ENCODE measurements at regions not wholly inside any gene's neighbourhood (a gene's known extent, or its start where the extent isn't known, plus 50 kb on each side); places are given as distances from the start of the nearest gene placed in this dataset.
A peak's percentile ranks its signal among the peaks of the same experiment; 100 is the strongest.
"Not testable (repeated sequence)": the region's sequence is repeated elsewhere in the genome, so short reads cannot be mapped to it uniquely, and the experiment has no call there.

DNA sequence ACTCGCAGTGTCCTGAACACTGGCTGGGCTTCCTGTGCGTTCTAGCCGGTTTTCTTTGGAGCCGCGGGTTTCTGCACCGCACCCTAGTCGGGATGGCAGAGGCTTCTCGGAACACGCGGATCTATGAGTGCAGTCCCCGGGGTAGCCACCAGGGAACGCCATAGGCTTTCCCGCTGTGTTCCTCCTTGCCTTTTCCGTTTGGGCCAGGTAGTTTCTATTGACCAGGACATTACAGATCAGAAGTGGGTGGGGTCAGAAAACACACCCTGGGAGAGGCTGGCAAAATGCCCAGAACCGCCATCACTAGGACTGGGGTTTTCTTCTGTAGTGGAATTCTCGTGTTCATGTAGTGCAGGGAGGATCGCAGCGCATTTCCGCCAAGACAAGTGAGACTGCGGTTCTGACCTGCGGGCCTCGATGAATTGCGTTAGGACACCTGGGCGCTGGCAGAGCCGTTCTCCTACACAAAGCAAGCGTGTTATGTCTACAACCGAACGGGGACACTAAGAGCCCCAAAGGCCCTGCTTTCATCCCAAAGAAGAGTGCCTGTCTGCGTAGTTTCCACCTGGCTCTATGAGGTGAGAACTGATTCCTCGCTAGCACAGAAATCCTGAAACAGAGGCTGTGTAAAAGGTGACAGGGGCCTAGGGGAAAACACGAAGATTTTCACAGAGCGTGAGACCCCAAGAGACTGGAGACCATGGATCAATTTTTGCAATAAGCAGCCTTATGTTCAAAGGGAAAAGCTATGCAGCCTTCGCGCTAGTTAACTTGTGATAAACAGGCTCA lies 121.5 kb downstream of the PPIAL4G start:
- peak overlapping the region; percentile 81 for H3K4me3 Mint-ChIP-seq
- H3K9me3 Mint-ChIP-seq; H3K36me3 Mint-ChIP-seq (ENCODE audit: low read depth); H3K27ac Mint-ChIP-seq (ENCODE audit: unreplicated experiment); DNase-seq (ENCODE audit: low read depth, low spot score): not testable (repeated sequence)
- TF ChIP-seq, protein P1, sequence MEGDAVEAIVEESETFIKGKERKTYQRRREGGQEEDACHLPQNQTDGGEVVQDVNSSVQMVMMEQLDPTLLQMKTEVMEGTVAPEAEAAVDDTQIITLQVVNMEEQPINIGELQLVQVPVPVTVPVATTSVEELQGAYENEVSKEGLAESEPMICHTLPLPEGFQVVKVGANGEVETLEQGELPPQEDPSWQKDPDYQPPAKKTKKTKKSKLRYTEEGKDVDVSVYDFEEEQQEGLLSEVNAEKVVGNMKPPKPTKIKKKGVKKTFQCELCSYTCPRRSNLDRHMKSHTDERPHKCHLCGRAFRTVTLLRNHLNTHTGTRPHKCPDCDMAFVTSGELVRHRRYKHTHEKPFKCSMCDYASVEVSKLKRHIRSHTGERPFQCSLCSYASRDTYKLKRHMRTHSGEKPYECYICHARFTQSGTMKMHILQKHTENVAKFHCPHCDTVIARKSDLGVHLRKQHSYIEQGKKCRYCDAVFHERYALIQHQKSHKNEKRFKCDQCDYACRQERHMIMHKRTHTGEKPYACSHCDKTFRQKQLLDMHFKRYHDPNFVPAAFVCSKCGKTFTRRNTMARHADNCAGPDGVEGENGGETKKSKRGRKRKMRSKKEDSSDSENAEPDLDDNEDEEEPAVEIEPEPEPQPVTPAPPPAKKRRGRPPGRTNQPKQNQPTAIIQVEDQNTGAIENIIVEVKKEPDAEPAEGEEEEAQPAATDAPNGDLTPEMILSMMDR (conservative IDR thresholded peaks at IDR 0.05) = peak; percentile 69
- peaks cover 18% of the 10 kb centered on the region for H3K4me1 Mint-ChIP-seq
- peaks cover 74% of the 10 kb centered on the region for H3K27me3 Mint-ChIP-seq (ENCODE audit: low read depth)

DNA sequence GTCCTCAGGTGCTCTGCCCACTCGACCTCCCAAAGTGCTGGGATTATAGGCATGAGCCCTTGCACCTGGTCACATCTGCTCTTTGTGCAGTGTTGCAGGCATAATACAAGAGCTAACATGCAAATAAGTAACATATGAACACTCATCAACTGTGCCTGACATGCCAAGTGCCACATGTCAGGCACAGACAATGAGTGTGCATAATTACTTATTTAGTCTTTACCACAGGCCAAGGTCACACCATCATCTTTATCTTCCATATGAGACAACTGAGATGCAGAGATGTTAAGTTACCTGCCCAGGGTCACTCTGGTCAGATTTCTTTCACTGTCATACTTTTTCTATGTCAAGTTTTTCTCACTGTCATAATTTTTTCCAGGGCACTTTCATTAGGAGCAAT lies 126.1 kb downstream of the PPIAL4G start:
- H3K27me3 Mint-ChIP-seq (ENCODE audit: low read depth) = peaks cover 84% of the 10 kb centered on the region
- H3K27ac Mint-ChIP-seq (ENCODE audit: unreplicated experiment) = no peak overlapping the region
- no peaks in the 10 kb centered on the region for H3K36me3 Mint-ChIP-seq (ENCODE audit: low read depth)
- H3K4me3 Mint-ChIP-seq = no peak overlapping the region
- peaks cover 9% of the 10 kb centered on the region for H3K4me1 Mint-ChIP-seq
- TF ChIP-seq, protein P1 (conservative IDR thresholded peaks at IDR 0.05) = no peak
- no peak for DNase-seq (ENCODE audit: low read depth, low spot score)
- no peaks in the 10 kb centered on the region for H3K9me3 Mint-ChIP-seq

DNA sequence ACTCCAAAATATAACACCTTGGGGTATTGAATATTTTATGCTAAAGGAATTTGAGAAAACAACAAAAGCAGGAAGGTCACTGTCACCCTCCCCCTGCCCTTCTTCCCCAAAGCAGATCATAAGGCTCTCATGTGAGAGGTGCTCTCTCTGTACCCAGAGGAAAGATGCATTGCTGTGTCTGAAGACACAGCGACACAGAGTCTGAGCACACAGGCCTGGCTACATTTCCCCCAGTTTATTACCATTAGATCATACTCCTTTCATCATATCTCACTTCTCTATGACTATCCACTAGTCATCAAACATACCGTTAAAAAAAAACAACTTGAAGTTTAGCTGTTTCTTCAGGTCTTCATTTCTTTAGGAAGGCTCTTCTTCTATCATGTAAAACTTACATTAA lies 127.1 kb downstream of the PPIAL4G start:
- no peaks in the 10 kb centered on the region for H3K36me3 Mint-ChIP-seq (ENCODE audit: low read depth)
- peaks cover 84% of the 10 kb centered on the region for H3K27me3 Mint-ChIP-seq (ENCODE audit: low read depth)
- no peaks in the 10 kb centered on the region for H3K9me3 Mint-ChIP-seq
- no peak for DNase-seq (ENCODE audit: low read depth, low spot score)
- no peak overlapping the region for H3K27ac Mint-ChIP-seq (ENCODE audit: unreplicated experiment)
- no peaks in the 10 kb centered on the region for H3K4me1 Mint-ChIP-seq
- TF ChIP-seq, protein P1 (conservative IDR thresholded peaks at IDR 0.05) = no peak
- no peak overlapping the region for H3K4me3 Mint-ChIP-seq

DNA sequence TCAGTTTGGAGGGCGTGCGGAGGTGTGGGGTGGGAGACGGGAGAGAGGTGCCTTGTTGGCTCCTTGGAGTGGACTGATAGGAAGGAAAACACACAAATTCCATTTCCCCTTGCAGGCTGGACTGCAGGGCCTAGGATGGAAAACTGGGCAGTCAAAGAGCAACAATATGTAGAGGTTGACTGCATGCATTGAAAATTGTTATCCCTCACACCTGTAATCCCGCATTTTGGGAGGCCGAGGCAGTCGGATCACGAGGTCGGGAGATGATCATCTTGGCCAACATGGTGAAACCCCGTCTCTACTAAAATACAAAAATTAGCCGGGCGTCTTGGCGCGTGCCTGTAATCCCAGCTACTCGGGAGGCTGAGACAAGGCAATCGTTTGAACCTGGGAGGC lies 128.2 kb downstream of the PPIAL4G start:
- Mint-ChIP-seq H3K27ac (ENCODE audit: unreplicated experiment) (no peak overlapping the region), H3K27me3 (ENCODE audit: low read depth) (peaks cover 84% of the 10 kb centered on the region), H3K9me3 (no peaks in the 10 kb centered on the region), H3K4me3 (no peak overlapping the region), H3K36me3 (ENCODE audit: low read depth) (no peaks in the 10 kb centered on the region), H3K4me1 (no peaks in the 10 kb centered on the region)
- TF ChIP-seq, protein P1 (conservative IDR thresholded peaks at IDR 0.05) = no peak
- no peak for DNase-seq (ENCODE audit: low read depth, low spot score)

DNA sequence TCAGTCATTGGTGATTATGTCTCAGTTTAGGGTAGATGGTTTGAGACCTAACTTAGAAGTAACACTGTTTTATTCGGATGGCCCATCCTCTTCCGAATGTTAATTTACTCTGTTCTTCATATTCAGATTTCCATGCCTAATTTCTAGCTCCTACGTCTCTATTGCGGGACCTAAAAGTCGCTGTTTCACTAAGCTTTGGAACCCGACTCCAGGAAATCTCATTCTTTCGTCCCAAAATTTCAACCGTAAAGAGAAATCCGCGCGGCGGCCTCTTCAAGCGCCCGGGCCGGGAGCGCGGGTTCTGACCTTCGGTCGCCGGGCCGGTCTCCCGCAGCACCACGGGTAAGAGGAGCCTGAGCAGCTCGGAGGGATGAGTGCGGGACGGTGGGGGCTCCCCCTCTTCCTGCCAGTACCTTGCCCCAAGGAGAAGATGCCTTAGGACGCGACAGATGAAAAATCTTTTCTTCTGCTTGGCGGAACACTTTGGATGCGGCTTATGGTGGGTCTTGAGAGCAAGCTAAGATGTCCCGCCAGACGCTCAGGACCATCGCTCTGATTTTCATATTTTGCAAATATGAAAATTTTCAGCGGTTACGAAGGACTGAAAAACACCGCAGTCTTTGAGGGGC lies 128.7 kb downstream of the PPIAL4G start:
- Mint-ChIP-seq H3K9me3 (no peaks in the 10 kb centered on the region), H3K4me1 (no peaks in the 10 kb centered on the region), H3K36me3 (ENCODE audit: low read depth) (no peaks in the 10 kb centered on the region), H3K27me3 (ENCODE audit: low read depth) (peaks cover 86% of the 10 kb centered on the region), H3K4me3 (no peak overlapping the region), H3K27ac (ENCODE audit: unreplicated experiment) (no peak overlapping the region)
- TF ChIP-seq, protein P1 (conservative IDR thresholded peaks at IDR 0.05) = no peak
- no peak for DNase-seq (ENCODE audit: low read depth, low spot score)

Measured in neural crest cell (in vitro differentiated cells).